GM06990 (cell line): ENCODE measurements at regions not wholly inside any gene's neighbourhood (a gene's known extent, or its start where the extent isn't known, plus 50 kb on each side); places are given as distances from the start of the nearest gene placed in this dataset.

Experiments used
- DNase-seq: peaks from one replicate; pipeline ENCODE4 v3.0.0-alpha.2; 2011; ENCODE audit not compliant: insufficient read length; ENCODE audit errors: extremely low read depth
- H3K27me3 ChIP-seq: replicated peaks from 2 replicates; pipeline ENCODE4 v1.6.0; 2011; ENCODE audit warnings: low read length; ENCODE audit not compliant: control insufficient read depth, insufficient read depth
- H3K36me3 ChIP-seq: 2 replicates; pipeline ENCODE4 v1.5.1; 2011; ENCODE audit warnings: low read length; ENCODE audit not compliant: control insufficient read depth, insufficient read depth
- H3K4me3 ChIP-seq: replicated peaks from 2 replicates; pipeline ENCODE4 v1.5.1; 2011; ENCODE audit warnings: low read depth, mild to moderate bottlenecking, control low read depth, low read length
- TF ChIP-seq, protein P1 (sequence below): IDR thresholded peaks from 2 replicates; pipeline ENCODE4 v1.5.1; 2011; ENCODE audit warnings: low read length, control low read depth, mild to moderate bottlenecking, inconsistent platforms; ENCODE audit not compliant: insufficient read depth, poor library complexity, severe bottlenecking

DNA sequence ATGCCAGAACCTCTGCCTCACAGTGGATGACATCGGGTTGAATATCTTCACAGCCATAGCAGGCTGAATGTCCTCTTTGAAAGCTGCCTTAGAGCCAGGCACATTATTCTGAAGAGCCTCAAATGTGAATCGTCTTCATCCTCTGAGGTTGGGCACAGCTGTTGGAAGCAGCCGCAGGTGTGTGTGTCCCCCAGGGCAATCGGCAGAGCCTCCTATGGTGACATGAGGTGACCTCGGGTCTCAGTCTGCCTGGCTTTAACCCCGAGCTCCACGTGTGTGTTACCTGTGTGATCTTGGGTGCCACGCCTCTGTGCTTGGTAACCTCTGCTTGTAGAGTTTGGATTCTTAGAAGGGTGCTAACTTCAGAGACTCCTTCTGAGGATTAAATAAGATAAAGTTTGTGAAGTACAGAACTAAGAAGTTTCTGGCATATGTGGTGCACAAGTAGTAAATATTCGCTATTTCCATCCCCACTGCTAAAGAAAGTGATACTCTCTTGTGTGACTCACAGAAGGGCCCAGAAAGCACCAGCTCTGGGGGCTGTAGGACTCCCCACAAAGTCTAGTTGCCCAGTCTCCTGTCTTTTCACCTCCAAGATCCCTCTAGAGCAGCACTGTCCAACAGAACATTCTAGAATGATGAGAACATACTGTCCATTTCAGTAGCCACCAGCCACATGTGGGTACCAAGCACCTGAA, 500.9 kb downstream of the NPHP4 start:
- TF ChIP-seq, protein P1, sequence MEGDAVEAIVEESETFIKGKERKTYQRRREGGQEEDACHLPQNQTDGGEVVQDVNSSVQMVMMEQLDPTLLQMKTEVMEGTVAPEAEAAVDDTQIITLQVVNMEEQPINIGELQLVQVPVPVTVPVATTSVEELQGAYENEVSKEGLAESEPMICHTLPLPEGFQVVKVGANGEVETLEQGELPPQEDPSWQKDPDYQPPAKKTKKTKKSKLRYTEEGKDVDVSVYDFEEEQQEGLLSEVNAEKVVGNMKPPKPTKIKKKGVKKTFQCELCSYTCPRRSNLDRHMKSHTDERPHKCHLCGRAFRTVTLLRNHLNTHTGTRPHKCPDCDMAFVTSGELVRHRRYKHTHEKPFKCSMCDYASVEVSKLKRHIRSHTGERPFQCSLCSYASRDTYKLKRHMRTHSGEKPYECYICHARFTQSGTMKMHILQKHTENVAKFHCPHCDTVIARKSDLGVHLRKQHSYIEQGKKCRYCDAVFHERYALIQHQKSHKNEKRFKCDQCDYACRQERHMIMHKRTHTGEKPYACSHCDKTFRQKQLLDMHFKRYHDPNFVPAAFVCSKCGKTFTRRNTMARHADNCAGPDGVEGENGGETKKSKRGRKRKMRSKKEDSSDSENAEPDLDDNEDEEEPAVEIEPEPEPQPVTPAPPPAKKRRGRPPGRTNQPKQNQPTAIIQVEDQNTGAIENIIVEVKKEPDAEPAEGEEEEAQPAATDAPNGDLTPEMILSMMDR = no peak
- Histone ChIP-seq H3K4me3 (no peak overlapping the region), H3K36me3 (no peaks in the 10 kb centered on the region), H3K27me3 (no peaks in the 10 kb centered on the region)
- no peak for DNase-seq

DNA sequence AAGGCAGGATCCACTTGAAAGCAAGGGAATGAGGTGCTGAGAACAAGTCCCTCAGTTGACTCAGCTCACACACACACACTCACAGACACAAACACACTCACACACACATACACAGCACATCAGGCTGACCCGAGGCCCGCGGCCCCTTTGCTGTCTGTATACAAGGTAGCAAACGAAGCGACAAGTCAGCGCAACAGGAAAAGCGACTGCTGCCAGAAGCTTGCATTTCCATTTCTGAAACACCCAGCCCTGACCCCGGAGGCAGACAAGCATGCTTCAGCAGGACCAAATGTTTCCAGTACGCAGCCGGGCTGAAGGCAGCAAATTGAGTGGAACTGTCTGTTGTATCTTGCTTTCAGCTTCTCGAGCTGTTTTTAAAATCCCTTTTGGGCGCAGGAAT, 501.6 kb downstream of the NPHP4 start:
- TF ChIP-seq, protein P1 = no peak
- no peak for DNase-seq
- Histone ChIP-seq H3K4me3 (no peak overlapping the region), H3K27me3 (no peaks in the 10 kb centered on the region; the same call in 1 of the 2 replicates), H3K36me3 (no peaks in the 10 kb centered on the region)

DNA sequence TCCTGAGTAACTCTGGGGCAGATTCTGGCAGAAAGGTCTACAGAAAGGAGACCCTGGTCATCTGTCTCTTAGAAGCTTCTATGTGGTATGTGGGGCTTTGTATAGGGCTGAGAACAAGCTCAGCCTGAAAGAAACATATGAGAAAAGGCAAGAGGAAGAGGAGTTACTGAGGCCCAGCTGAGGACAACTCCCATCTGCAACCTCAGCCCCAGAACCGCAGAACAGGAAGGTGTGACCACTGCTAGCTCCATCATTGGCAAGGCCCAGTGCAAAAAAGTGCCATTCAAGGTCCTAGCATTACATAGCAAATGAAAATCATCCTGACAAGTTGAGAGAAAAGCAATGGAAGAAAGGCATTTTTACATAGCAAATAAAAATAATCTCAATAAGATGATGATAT, 503.8 kb downstream of the NPHP4 start:
- DNase-seq = no peak
- Histone ChIP-seq H3K27me3 (no peaks in the 10 kb centered on the region; the same call in 1 of the 2 replicates), H3K4me3 (no peak overlapping the region), H3K36me3 (no peaks in the 10 kb centered on the region)
- TF ChIP-seq, protein P1 = no peak

DNA sequence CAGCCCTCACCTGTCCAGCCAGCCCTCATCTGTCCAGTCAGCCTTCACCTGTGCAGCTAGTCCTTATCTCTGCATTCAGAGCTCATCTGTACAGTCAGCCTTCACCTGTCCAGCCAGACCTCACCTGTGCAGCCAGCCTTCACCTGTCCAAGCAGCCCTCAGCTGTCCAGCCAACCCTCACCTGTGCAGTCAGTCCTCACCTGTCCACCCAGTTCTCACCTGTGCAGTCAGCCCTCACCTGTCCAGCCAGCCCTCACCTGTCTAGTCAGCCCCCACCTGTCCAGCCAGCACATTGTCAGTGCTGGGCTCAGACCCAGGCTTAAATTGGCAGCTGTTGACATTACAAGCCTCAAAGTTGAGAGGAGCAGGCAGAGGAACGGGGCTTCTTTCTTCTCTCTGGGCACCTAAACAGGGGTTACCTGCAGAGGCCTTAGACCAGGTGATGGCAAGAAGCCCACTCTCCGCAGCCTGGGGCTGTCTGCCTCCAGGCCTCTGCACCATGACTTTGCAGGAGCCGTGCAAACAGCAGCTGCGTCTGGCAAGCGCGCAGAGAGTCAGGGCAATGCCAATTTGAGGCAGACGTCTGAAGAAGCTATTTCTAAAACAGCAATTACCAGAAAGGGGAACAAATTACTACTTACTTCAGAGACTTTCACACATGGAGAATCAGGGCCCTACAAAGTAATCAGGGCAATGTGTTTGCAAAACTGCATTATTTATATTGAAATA, 506.1 kb downstream of the NPHP4 start:
- TF ChIP-seq, protein P1 = no peak
- no peak for DNase-seq
- Histone ChIP-seq H3K4me3 (no peak overlapping the region), H3K27me3 (no peaks in the 10 kb centered on the region; the same call in 1 of the 2 replicates), H3K36me3 (no peaks in the 10 kb centered on the region)

DNA sequence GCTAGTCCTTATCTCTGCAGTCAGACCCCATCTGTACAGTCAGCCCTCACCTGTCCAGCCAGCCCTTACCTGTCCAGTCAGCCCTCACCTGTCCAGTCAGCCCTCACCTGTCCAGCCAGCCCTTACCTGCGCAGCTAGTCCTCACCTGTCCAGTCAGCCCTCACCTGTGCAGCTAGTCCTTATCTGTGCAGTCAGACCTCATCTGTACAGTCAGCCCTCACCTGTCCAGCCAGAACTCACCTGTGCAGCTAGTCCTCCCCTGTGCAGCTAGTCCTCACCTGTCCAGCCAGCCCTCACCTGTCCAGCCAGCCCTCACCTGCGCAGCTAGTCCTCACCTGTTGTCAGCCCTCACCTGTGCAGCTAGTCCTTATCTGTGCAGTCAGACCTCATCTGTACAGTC, 506.8 kb downstream of the NPHP4 start:
- TF ChIP-seq, protein P1 = no peak
- Histone ChIP-seq H3K4me3 (no peak overlapping the region), H3K27me3 (no peaks in the 10 kb centered on the region; the same call in 1 of the 2 replicates), H3K36me3 (no peaks in the 10 kb centered on the region)
- DNase-seq = no peak
